Stimulated activated CD8-positive, alpha-beta memory T cell treated with anti-CD3 and anti-CD28 coated beads, Interleukin-7, amount 100 ng/mL, for 1 hour (primary cell): ENCODE measurements at regions not wholly inside any gene's neighbourhood (a gene's known extent, or its start where the extent isn't known, plus 50 kb on each side); places are given as distances from the start of the nearest gene placed in this dataset.
"Not testable (repeated sequence)": the region's sequence is repeated elsewhere in the genome, so short reads cannot be mapped to it uniquely, and the experiment has no call there.

Experiments used
- DNase-seq, 2 donors: peaks; one replicate each; pipeline ENCODE4 v3.0.0-alpha.2; 2020; ENCODE audit warnings: low read depth in 2 of 2

- DNase-seq, result no peak
These were observed 995.4 kb upstream of the ACO1 start for GRCh38 chr9:31389075-31389474.

GRCh38 chr9:31390403-31391025 is 993.9 kb upstream of the ACO1 start:
- DNase-seq, result no peak

GRCh38 chr9:31393240-31393639 is 991.2 kb upstream of the ACO1 start:
- no peak for DNase-seq

GRCh38 chr9:31394015-31394473 is 990.4 kb upstream of the ACO1 start:
- DNase-seq, result no peak

GRCh38 chr9:31412081-31412480 is 972.4 kb upstream of the ACO1 start:
- no peak for DNase-seq

GRCh38 chr9:31415164-31415563 is 969.3 kb upstream of the ACO1 start:
- no peak for DNase-seq

GRCh38 chr9:31418419-31418818 is 966.0 kb upstream of the ACO1 start:
- no peak for DNase-seq

GRCh38 chr9:31443630-31444457 is 940.6 kb upstream of the ACO1 start:
- DNase-seq, result not testable (repeated sequence)

GRCh38 chr9:31445357-31445756 is 939.1 kb upstream of the ACO1 start:
- DNase-seq, result no peak

- DNase-seq, result no peak
These were observed 938.5 kb upstream of the ACO1 start for GRCh38 chr9:31445960-31446359.

- no peak for DNase-seq
These were observed 917.4 kb upstream of the ACO1 start for GRCh38 chr9:31467075-31467474.

GRCh38 chr9:31470051-31470450 is 914.4 kb upstream of the ACO1 start:
- DNase-seq, result no peak

- DNase-seq, result no peak
These were observed 913.4 kb upstream of the ACO1 start for GRCh38 chr9:31471010-31471409.

GRCh38 chr9:31486630-31487029 is 897.8 kb upstream of the ACO1 start:
- no peak for DNase-seq

GRCh38 chr9:31490551-31491106 is 893.8 kb upstream of the ACO1 start:
- DNase-seq, result no peak

- DNase-seq, result no peak
These were observed 892.2 kb upstream of the ACO1 start for GRCh38 chr9:31492229-31492628.

- no peak for DNase-seq
These were observed 884.0 kb upstream of the ACO1 start for GRCh38 chr9:31500422-31500821.

GRCh38 chr9:31519011-31519410 is 865.4 kb upstream of the ACO1 start:
- no peak for DNase-seq

GRCh38 chr9:31519424-31519823 is 865.0 kb upstream of the ACO1 start:
- DNase-seq, result no peak

- DNase-seq, result no peak
These were observed 864.6 kb upstream of the ACO1 start for GRCh38 chr9:31519826-31520225.

GRCh38 chr9:31520301-31521085 is 864.0 kb upstream of the ACO1 start:
- DNase-seq, result no peak

- DNase-seq, result no peak
These were observed 848.8 kb upstream of the ACO1 start for GRCh38 chr9:31535651-31536050.
